Liver (tissue), 8 donors: ENCODE measurements at regions not wholly inside any gene's neighbourhood (a gene's known extent, or its start where the extent isn't known, plus 50 kb on each side); places are given as distances from the start of the nearest gene placed in this dataset.
"Not testable (repeated sequence)": the region's sequence is repeated elsewhere in the genome, so short reads cannot be mapped to it uniquely, and the experiment has no call there.

Experiments
- DNase-seq: peaks from one replicate; pipeline ENCODE4 v3.0.0-alpha.2; 2017; ENCODE audit warnings: low spot score
- H3K27ac ChIP-seq, 2 donors: one replicate each; pipeline ENCODE4 v1.7.0; 2013; ENCODE audit warnings: inconsistent platforms in 2 of 2, low read length in 2 of 2, control low read depth in 1 of 2, low read depth in 1 of 2, mild to moderate bottlenecking in 1 of 2
- H3K27me3 ChIP-seq, 4 donors: one replicate each; pipeline versions ENCODE4 v1.6.1 to v1.7.0; 2013; ENCODE audit warnings: low read length in 3 of 4, inconsistent platforms in 1 of 4, mild to moderate bottlenecking in 1 of 4, moderate library complexity in 1 of 4; ENCODE audit not compliant: control insufficient read depth in 4 of 4, insufficient read depth in 4 of 4
- H3K36me3 ChIP-seq, 4 donors: one replicate each; pipeline versions ENCODE4 v1.6.1 to v1.7.0; 2013; ENCODE audit warnings: low read length in 3 of 4, mild to moderate bottlenecking in 3 of 4, low read depth in 1 of 4, moderate library complexity in 1 of 4; ENCODE audit not compliant: control insufficient read depth in 4 of 4, insufficient read depth in 3 of 4
- H3K4me1 ChIP-seq, 4 donors: one replicate each; pipeline versions ENCODE4 v1.6.1 to v1.7.0; 2013; ENCODE audit warnings: low read length in 3 of 4, mild to moderate bottlenecking in 3 of 4, moderate library complexity in 1 of 4; ENCODE audit not compliant: control insufficient read depth in 4 of 4, insufficient read depth in 4 of 4
- H3K4me3 ChIP-seq, 3 donors: one replicate each; pipeline versions ENCODE4 v1.6.1 to v1.7.0; 2013; ENCODE audit warnings: low read length in 3 of 3, control low read depth in 1 of 3, low read depth in 1 of 3, mild to moderate bottlenecking in 1 of 3
- H3K9ac ChIP-seq, 2 donors: one replicate each; pipeline ENCODE4 v1.7.0; 2013; ENCODE audit warnings: low read length in 2 of 2, mild to moderate bottlenecking in 2 of 2, moderate library complexity in 2 of 2, control low read depth in 1 of 2, low read depth in 1 of 2
- H3K9me3 ChIP-seq, 4 donors: one replicate each; pipeline versions ENCODE4 v1.6.1 to v1.7.0; 2013; ENCODE audit warnings: low read length in 3 of 4; ENCODE audit not compliant: control insufficient read depth in 4 of 4
- ATF3 ChIP-seq: IDR thresholded peaks from 2 replicates; pipeline ENCODE4 v1.6.1; 2016; ENCODE audit warnings: antibody characterized with exemption
- EGR1 ChIP-seq, 2 donors: IDR thresholded peaks; 2 replicates each; pipeline ENCODE4 v1.6.1; 2016 to 2018; ENCODE audit warnings: antibody characterized with exemption in 2 of 2, low read depth in 2 of 2
- FOXA2 ChIP-seq: IDR thresholded peaks from 2 replicates; pipeline ENCODE4 v1.6.1; 2016; ENCODE audit warnings: antibody characterized with exemption
- GABPA ChIP-seq, 2 donors: IDR thresholded peaks in 1 of 2; conservative IDR thresholded peaks in 1 of 2; 2 replicates each; pipeline ENCODE4 v1.6.1; 2016; ENCODE audit warnings: antibody characterized with exemption in 2 of 2, mild to moderate bottlenecking in 1 of 2, moderate library complexity in 1 of 2
- HNF4A ChIP-seq, 2 donors: conservative IDR thresholded peaks; 2 replicates each; pipeline ENCODE4 v1.6.1; 2016; ENCODE audit warnings: antibody characterized with exemption in 2 of 2, mild to moderate bottlenecking in 2 of 2
- MAX ChIP-seq: IDR thresholded peaks from 2 replicates; pipeline ENCODE4 v1.6.1; 2016; ENCODE audit warnings: antibody characterized with exemption
- NR2F2 ChIP-seq: IDR thresholded peaks from 2 replicates; pipeline ENCODE4 v1.6.1; 2016; ENCODE audit warnings: antibody characterized with exemption
- RAD21 ChIP-seq, 2 donors: IDR thresholded peaks; 2 replicates each; pipeline ENCODE4 v1.6.1; 2016; ENCODE audit warnings: antibody characterized with exemption in 2 of 2, mild to moderate bottlenecking in 2 of 2
- REST ChIP-seq: IDR thresholded peaks from 2 replicates; pipeline ENCODE4 v1.6.1; 2016; ENCODE audit warnings: antibody characterized with exemption, mild to moderate bottlenecking
- RXRA ChIP-seq, 2 donors: IDR thresholded peaks; 2 replicates each; pipeline ENCODE4 v1.6.1; 2017 to 2018; ENCODE audit warnings: antibody characterized with exemption in 2 of 2, mild to moderate bottlenecking in 1 of 2
- SP1 ChIP-seq: IDR thresholded peaks from 2 replicates; pipeline ENCODE4 v1.6.1; 2018; ENCODE audit warnings: antibody characterized with exemption, mild to moderate bottlenecking
- TAF1 ChIP-seq: conservative IDR thresholded peaks from 2 replicates; pipeline ENCODE4 v1.6.1; 2016; ENCODE audit warnings: antibody characterized with exemption, mild to moderate bottlenecking
- YY1 ChIP-seq: IDR thresholded peaks from 2 replicates; pipeline ENCODE4 v1.6.1; 2016; ENCODE audit warnings: antibody characterized with exemption, mild to moderate bottlenecking
- WGBS: extraction: QIAGEN DNeasy Blood & Tissue Kit; methylation state at CpG from one replicate; pipeline ENCODE4 v1.1.7; 2013; 5-methylcytosine and 5-hydroxymethylcytosine counted together
- TF ChIP-seq, protein P1 (sequence below): fragments of 150-350 bp; IDR thresholded peaks from 2 replicates; pipeline ENCODE4 v1.5.1; 2017; ENCODE audit warnings: improper control_type of control experiment, low read depth, low read length; ENCODE audit not compliant: missing input control
- donor health status: healthy.
- donor health status: healthy.
- donor health status: healthy.
- donor health status: healthy.
- donor health status: healthy.

DNA sequence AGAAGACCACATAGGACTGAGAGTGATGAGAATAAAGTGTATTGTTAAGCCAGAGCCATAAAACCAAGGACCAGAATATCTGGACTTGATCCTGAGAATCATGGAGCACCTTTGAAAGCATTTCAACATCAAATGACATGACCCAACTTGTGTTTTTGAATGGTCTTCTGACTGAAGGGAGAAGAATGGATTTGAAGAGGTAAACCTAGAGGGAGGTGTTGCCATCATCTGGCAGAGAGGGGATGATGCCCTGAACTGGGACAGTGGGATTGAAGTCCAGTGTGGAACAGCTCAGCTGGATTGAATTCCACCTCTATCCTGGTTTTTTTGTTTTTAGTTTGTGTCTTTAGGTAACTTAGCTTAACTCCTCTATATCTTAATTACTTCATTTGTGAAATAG, 570.0 kb downstream of the TBC1D32 start:
- Histone ChIP-seq H3K27ac (no peak overlapping the region), H3K36me3 (no peaks in the 10 kb centered on the region), H3K4me1 (no peaks in the 10 kb centered on the region), H3K9ac (no peak overlapping the region), H3K27me3 (no peaks in the 10 kb centered on the region), H3K9me3 (no peaks in the 10 kb centered on the region), H3K4me3 (no peak overlapping the region)
- TF ChIP-seq RAD21 (IDR thresholded peaks at IDR 0.05) (no peak), TAF1 (no peak), GABPA (IDR thresholded peaks at IDR 0.05 in 1 of 2, conservative IDR thresholded peaks at IDR 0.05 in 1 of 2) (no peak), EGR1 (IDR thresholded peaks at IDR 0.05; ENCODE audit: low read depth in 2 of 2) (no peak), HNF4A (conservative IDR thresholded peaks at IDR 0.05) (no peak), REST (no peak), FOXA2 (no peak), SP1 (no peak), NR2F2 (no peak), ATF3 (no peak), YY1 (no peak), MAX (no peak), RXRA (IDR thresholded peaks at IDR 0.05) (no peak)
- TF ChIP-seq, protein P1, sequence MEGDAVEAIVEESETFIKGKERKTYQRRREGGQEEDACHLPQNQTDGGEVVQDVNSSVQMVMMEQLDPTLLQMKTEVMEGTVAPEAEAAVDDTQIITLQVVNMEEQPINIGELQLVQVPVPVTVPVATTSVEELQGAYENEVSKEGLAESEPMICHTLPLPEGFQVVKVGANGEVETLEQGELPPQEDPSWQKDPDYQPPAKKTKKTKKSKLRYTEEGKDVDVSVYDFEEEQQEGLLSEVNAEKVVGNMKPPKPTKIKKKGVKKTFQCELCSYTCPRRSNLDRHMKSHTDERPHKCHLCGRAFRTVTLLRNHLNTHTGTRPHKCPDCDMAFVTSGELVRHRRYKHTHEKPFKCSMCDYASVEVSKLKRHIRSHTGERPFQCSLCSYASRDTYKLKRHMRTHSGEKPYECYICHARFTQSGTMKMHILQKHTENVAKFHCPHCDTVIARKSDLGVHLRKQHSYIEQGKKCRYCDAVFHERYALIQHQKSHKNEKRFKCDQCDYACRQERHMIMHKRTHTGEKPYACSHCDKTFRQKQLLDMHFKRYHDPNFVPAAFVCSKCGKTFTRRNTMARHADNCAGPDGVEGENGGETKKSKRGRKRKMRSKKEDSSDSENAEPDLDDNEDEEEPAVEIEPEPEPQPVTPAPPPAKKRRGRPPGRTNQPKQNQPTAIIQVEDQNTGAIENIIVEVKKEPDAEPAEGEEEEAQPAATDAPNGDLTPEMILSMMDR: no peak
- no peak for DNase-seq

GRCh38 chr6:120759570-120759969, 574.7 kb downstream of the TBC1D32 start:
- no peak for DNase-seq
- no peak overlapping the region for H3K9ac ChIP-seq
- H3K27ac ChIP-seq: no peak overlapping the region
- no peaks in the 10 kb centered on the region for H3K27me3 ChIP-seq
- 54% methylated on average over 1 of the region's 1 CpG for WGBS
- H3K4me3 ChIP-seq: no peak overlapping the region
- H3K36me3 ChIP-seq: no peaks in the 10 kb centered on the region
- TF ChIP-seq GABPA (IDR thresholded peaks at IDR 0.05 in 1 of 2, conservative IDR thresholded peaks at IDR 0.05 in 1 of 2): no peak
- TF ChIP-seq RXRA (IDR thresholded peaks at IDR 0.05): no peak
- TF ChIP-seq MAX: no peak
- TF ChIP-seq ATF3: no peak
- no peaks in the 10 kb centered on the region for H3K4me1 ChIP-seq
- H3K9me3 ChIP-seq: no peaks in the 10 kb centered on the region

- not testable (repeated sequence) for H3K9ac ChIP-seq, H3K4me3 ChIP-seq, H3K4me1 ChIP-seq, DNase-seq, H3K27me3 ChIP-seq, H3K36me3 ChIP-seq, H3K27ac ChIP-seq, H3K9me3 ChIP-seq
- 62% methylated on average over 12 of the region's 12 CpGs for WGBS
Observed at GRCh38 chr6:120748574-120748973, 585.7 kb downstream of the TBC1D32 start.
